Common myeloid progenitor, CD34-positive (primary cell): ENCODE measurements at regions not wholly inside any gene's neighbourhood (a gene's known extent, or its start where the extent isn't known, plus 50 kb on each side); places are given as distances from the start of the nearest gene placed in this dataset.

ENCODE experiments used
- CTCF ChIA-PET: fragments of 350-600 bp; sonication (Branson Sonifier 250); formaldehyde crosslinking; loops from one replicate; lab custom pipeline; 2021; ENCODE audit warnings: antibody characterized with exemption; lab: Charles Lee
- POLR2A ChIA-PET: fragments of 350-600 bp; sonication (Branson Sonifier 250); formaldehyde crosslinking; loops from one replicate; lab custom pipeline; 2021; ENCODE audit warnings: antibody characterized with exemption; lab: Charles Lee
- DNase-seq, 3 donors: peaks; one replicate each; pipeline versions ENCODE4 v3.0.0 to v3.0.0-alpha.2; 2013
- H3K27ac ChIP-seq, 2 experiments: 1 replicate in 1 of 2; 2 replicates in 1 of 2; pipeline ENCODE4 v1.7.0; 2013; ENCODE audit warnings: inconsistent platforms in 2 of 2, low read length in 2 of 2, mild to moderate bottlenecking in 2 of 2, low read depth in 1 of 2, moderate library complexity in 1 of 2; ENCODE audit not compliant: severe bottlenecking in 2 of 2, insufficient read depth in 1 of 2, poor library complexity in 1 of 2
- H3K27me3 ChIP-seq, 5 experiments: replicated peaks in 2 of 5; 1 replicate in 3 of 5; 2 replicates in 2 of 5; pipeline versions ENCODE4 v1.6.1 to v1.7.0; 2013; ENCODE audit warnings: low read length in 4 of 5, mild to moderate bottlenecking in 2 of 5, moderate library complexity in 2 of 5, inconsistent platforms in 1 of 5; ENCODE audit not compliant: insufficient read depth in 5 of 5, control insufficient read depth in 4 of 5
- H3K36me3 ChIP-seq, 4 experiments: 1 replicate in 2 of 4; 2 replicates in 2 of 4; pipeline versions ENCODE4 v1.6.1 to v1.7.0; 2013; ENCODE audit warnings: low read length in 3 of 4, control low read depth in 1 of 4, mild to moderate bottlenecking in 1 of 4; ENCODE audit not compliant: control insufficient read depth in 4 of 4, insufficient read depth in 4 of 4
- H3K4me1 ChIP-seq, 4 experiments: 1 replicate in 3 of 4; 2 replicates in 1 of 4; pipeline versions ENCODE4 v1.6.1 to v1.7.1; 2013; ENCODE audit warnings: low read length in 3 of 4, mild to moderate bottlenecking in 3 of 4, control low read depth in 1 of 4, inconsistent platforms in 1 of 4, moderate library complexity in 1 of 4; ENCODE audit not compliant: control insufficient read depth in 4 of 4, insufficient read depth in 4 of 4; ENCODE audit errors: control extremely low read depth in 1 of 4
- H3K4me3 ChIP-seq, 7 experiments: 1 replicate in 4 of 7; 2 replicates in 3 of 7; pipeline versions ENCODE4 v1.5.1 to v1.7.0; 2013; ENCODE audit warnings: mild to moderate bottlenecking in 7 of 7, low read length in 6 of 7, moderate library complexity in 6 of 7, inconsistent platforms in 2 of 7, low read depth in 2 of 7, control low read depth in 1 of 7; ENCODE audit not compliant: insufficient read depth in 4 of 7, control insufficient read depth in 1 of 7; ENCODE audit errors: extremely low read depth in 1 of 7
- H3K9me3 ChIP-seq, 5 experiments: 1 replicate in 4 of 5; 2 replicates in 1 of 5; pipeline versions ENCODE4 v1.6.1 to v1.7.1; 2013; ENCODE audit warnings: low read length in 4 of 5, mild to moderate bottlenecking in 2 of 5, inconsistent platforms in 1 of 5, low read depth in 1 of 5, moderate library complexity in 1 of 5; ENCODE audit not compliant: control insufficient read depth in 4 of 5, insufficient read depth in 2 of 5; ENCODE audit errors: control extremely low read depth in 1 of 5
- WGBS: methylation state at CpG from one replicate; pipeline ENCODE4 v1.1.5; 2013; ENCODE audit not compliant: insufficient coverage; 5-methylcytosine and 5-hydroxymethylcytosine counted together

- no peaks in the 10 kb centered on the region for H3K4me1 ChIP-seq
- no peaks in the 10 kb centered on the region for H3K9me3 ChIP-seq
- H3K4me3 ChIP-seq, result no peak overlapping the region
- WGBS, result 67% methylated on average over 2 of the region's 2 CpGs
- no peaks in the 10 kb centered on the region for H3K27me3 ChIP-seq
- ChIA-PET CTCF (no interaction called here), POLR2A (no interaction called here)
- no peak overlapping the region for H3K27ac ChIP-seq
- no peaks in the 10 kb centered on the region for H3K36me3 ChIP-seq
- no peak for DNase-seq
These were observed 280.8 kb downstream of the ATXN7L3B start for GRCh38 chr12:74818412-74818811.

- no peaks in the 10 kb centered on the region for H3K27me3 ChIP-seq
- WGBS, result 100% methylated on average over 1 of the region's 1 CpG
- no peaks in the 10 kb centered on the region for H3K36me3 ChIP-seq
- H3K9me3 ChIP-seq, result no peaks in the 10 kb centered on the region
- H3K4me1 ChIP-seq, result no peaks in the 10 kb centered on the region
- POLR2A ChIA-PET, result no interaction called here
- DNase-seq, result no peak
- CTCF ChIA-PET, result no interaction called here
- no peak overlapping the region for H3K27ac ChIP-seq
- H3K4me3 ChIP-seq, result no peak overlapping the region
These were observed 282.7 kb downstream of the ATXN7L3B start for GRCh38 chr12:74820324-74820723.

GRCh38 chr12:74836567-74836966, 298.9 kb downstream of the ATXN7L3B start:
- POLR2A ChIA-PET, result no interaction called here
- Histone ChIP-seq H3K9me3 (peaks cover 0 to 3% (median 0%) of the 10 kb centered on the region in 5 experiments), H3K4me3 (no peak overlapping the region), H3K36me3 (no peaks in the 10 kb centered on the region), H3K27ac (no peak overlapping the region), H3K27me3 (no peaks in the 10 kb centered on the region), H3K4me1 (no peaks in the 10 kb centered on the region)
- no peak for DNase-seq
- WGBS, result 93% methylated on average over 2 of the region's 2 CpGs
- CTCF ChIA-PET, result no interaction called here

- POLR2A ChIA-PET, result no interaction called here
- H3K27me3 ChIP-seq, result no peaks in the 10 kb centered on the region
- H3K4me3 ChIP-seq, result no peak overlapping the region
- no peak overlapping the region for H3K27ac ChIP-seq
- H3K9me3 ChIP-seq, result no peaks in the 10 kb centered on the region
- no peaks in the 10 kb centered on the region for H3K4me1 ChIP-seq
- H3K36me3 ChIP-seq, result no peaks in the 10 kb centered on the region
- no peak for DNase-seq
- CTCF ChIA-PET, result no interaction called here
- WGBS, result 100% methylated on average over 1 of the region's 2 CpGs
These were observed 308.5 kb downstream of the ATXN7L3B start for GRCh38 chr12:74846116-74846515.

GRCh38 chr12:74847169-74847568, 309.5 kb downstream of the ATXN7L3B start:
- Histone ChIP-seq H3K4me1 (no peaks in the 10 kb centered on the region), H3K9me3 (no peaks in the 10 kb centered on the region), H3K27ac (no peak overlapping the region), H3K27me3 (no peaks in the 10 kb centered on the region), H3K4me3 (no peak overlapping the region), H3K36me3 (no peaks in the 10 kb centered on the region)
- POLR2A ChIA-PET, result no interaction called here
- 88% methylated on average over 3 of the region's 5 CpGs for WGBS
- DNase-seq, result no peak
- CTCF ChIA-PET, result no interaction called here

- DNase-seq, result no peak
- ChIA-PET POLR2A (no interaction called here), CTCF (no interaction called here)
- Histone ChIP-seq H3K4me1 (no peaks in the 10 kb centered on the region), H3K27me3 (no peaks in the 10 kb centered on the region), H3K36me3 (no peaks in the 10 kb centered on the region), H3K27ac (no peak overlapping the region), H3K4me3 (no peak overlapping the region), H3K9me3 (no peaks in the 10 kb centered on the region)
- WGBS, result no CpG with 5 or more reads among the region's 2 CpGs
These were observed 310.4 kb downstream of the ATXN7L3B start for GRCh38 chr12:74848006-74848405.

GRCh38 chr12:74849801-74850200, 312.2 kb downstream of the ATXN7L3B start:
- Histone ChIP-seq H3K27ac (no peak overlapping the region), H3K4me1 (no peaks in the 10 kb centered on the region), H3K36me3 (no peaks in the 10 kb centered on the region), H3K9me3 (no peaks in the 10 kb centered on the region), H3K4me3 (no peak overlapping the region), H3K27me3 (no peaks in the 10 kb centered on the region)
- POLR2A ChIA-PET, result no interaction called here
- CTCF ChIA-PET, result no interaction called here
- no peak for DNase-seq
- WGBS, result no CpG with 5 or more reads among the region's 1 CpG
